Activated CD4-positive, alpha-beta T cell treated with anti-CD3 and anti-CD28 coated beads, Interleukin-2, amount 50 U/mL, for 48 hours (primary cell): ENCODE measurements at regions not wholly inside any gene's neighbourhood (a gene's known extent, or its start where the extent isn't known, plus 50 kb on each side); places are given as distances from the start of the nearest gene placed in this dataset.
"Not testable (repeated sequence)": the region's sequence is repeated elsewhere in the genome, so short reads cannot be mapped to it uniquely, and the experiment has no call there.

Source experiments
- DNase-seq, 2 experiments: peaks; one replicate each; pipeline ENCODE4 v3.0.0-alpha.2; 2020

DNA sequence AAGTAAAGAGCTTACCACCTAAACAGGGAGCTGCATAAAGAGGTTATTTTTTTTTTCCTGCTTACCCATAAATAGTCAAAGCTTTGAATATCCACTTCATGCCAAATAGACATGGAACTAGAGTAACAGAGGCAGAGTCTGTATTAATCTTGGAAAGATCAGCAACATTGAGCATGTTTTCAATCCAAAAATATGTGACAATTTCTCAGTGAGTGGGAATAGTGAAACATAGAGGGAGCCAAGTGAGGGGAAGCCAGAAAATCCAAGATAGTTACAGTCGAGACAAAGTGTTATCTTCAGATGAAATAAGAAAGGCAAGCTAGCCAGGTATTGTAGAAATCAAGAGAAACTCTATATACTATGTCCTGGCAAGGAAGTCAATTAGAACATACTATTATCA lies 122.3 kb upstream of the TACR3 start:
- DNase-seq, result no peak

DNA sequence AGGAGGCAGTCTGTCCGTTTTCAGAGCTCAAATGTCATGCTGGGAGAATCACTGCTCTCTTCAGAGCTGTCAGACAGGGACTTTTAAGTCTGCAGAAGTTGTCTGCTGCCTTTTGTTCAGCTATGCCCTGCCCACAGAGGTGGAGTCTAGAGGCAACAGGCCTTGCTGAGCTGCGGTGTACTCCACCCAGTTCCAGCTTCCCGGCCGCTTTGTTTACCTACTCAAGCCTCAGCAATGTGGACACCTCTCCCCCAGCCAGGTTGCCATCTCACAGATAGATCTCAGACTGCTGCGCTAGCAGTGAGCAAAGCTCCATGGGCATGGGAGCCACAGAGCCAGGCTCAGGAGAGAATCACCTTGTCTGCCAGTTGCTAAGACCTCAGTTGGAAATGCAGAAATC lies 90.5 kb upstream of the TACR3 start:
- DNase-seq, result not testable (repeated sequence)

DNA sequence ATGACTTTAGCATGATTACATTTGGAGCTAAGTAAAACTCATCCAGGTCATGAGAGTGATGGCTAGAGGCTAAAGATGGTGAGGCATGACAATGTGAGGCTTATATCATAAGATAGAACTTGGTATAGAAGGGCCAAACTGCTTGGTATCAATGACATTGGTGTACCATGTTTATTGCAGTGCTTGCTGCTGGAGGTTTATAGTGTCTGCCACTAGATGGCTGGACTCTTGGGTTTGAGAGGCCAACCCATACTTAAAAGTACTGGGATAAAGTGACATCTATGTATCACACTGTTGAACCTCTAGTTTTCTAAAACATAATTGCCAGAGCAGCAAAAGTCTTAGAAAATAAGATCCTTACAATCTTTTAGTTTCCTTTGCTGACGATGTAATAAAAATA lies 83.0 kb upstream of the TACR3 start:
- no peak for DNase-seq

DNA sequence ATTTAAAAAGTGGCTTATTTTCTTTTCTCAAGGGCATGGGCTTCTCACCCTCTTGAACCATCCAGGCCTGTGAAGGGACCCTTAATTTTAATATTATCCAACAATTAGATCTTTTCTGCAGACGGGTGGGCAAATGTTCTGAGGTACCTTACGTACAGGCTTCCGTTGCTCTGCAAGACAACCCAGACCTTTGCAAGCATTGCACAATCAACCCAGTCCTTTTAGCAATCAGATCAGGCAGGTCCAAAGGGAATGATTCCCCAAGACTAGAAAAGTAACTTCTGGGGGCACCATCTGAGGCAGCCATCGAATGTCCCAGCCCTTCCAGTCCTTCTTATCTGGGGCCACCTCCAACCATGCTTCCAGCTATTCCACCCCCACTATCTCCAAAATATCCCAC lies 67.3 kb upstream of the TACR3 start:
- no peak for DNase-seq

DNA sequence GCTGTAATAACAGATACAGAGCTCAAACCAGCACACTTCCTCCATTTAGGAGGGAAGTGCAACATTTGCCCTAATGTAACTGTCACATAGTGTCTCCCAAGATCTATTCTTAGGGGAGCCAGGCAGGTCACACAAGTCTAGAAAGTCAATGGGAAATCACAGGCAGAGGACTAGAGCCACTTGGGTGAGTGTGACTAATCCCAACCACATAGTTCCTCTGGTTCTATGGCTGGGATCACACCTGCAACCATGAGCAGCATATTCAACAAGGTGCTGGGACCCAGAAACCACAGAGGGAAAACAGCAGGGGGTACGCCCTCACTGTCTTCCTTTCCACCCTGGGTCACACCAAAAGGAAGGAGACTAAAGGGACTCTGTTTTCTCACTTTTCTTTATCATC lies 66.8 kb upstream of the TACR3 start:
- no peak for DNase-seq

DNA sequence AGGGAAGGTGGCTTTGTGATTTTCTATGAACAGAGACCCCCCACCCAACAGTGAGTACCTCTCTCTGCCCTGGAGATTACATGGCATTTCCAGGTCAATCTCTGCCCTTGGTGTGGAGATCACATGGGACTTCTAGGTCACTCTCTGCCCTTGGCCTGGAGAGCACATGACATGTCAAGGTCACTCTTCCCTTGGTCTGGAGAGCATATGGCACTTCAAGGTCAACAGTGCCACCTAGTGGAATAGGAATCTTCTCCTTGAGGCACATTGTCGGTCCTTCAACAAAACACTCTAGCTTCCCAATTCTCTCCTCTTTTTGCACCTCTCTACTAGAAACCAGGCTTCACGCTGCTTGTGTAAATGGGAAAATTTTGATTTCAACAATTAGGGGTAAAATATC lies 66.2 kb upstream of the TACR3 start:
- DNase-seq, result no peak

DNA sequence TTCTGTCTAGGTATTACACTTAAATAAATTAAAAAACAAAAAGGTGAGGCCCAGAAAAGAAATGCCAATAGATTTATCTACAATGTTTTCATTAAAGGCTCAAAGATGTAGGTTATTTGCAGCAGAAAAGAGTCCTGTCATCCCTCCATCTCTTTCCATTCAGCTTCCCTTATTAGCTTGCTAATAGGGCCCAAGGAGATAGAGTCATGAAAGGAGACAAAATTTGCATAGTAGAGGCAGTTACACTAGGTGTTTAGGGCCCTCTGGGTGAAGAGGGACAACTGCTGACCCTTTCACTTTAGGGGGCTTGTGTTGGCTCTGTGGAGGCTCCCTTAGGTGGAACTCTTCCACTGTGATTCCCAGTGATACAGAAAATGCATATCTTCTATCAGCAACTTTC lies 58.4 kb upstream of the TACR3 start:
- no peak for DNase-seq

DNA sequence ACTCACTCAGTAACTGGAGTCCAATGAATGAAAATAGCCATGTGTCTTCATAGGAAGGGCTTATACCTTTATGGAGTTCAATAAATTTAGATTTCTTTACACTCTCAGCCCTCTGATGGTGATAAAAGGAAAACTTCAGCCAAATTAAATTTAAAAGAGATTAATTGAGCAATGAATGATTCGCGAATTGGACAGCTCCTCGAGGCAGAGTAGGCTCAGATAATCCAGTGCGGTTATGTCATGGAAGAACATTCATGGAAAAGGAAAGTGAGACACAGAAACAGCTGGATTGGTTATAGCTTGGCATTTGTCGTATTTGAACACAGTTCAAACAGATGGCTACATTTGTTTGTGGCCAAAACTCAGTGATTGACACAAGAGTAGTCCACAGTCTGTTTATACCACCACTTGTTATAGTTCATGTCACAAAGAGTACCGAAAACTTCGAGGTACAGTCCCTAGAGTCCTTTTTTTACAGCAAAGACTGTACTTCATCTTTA lies 54.6 kb upstream of the TACR3 start:
- DNase-seq, result no peak

DNA sequence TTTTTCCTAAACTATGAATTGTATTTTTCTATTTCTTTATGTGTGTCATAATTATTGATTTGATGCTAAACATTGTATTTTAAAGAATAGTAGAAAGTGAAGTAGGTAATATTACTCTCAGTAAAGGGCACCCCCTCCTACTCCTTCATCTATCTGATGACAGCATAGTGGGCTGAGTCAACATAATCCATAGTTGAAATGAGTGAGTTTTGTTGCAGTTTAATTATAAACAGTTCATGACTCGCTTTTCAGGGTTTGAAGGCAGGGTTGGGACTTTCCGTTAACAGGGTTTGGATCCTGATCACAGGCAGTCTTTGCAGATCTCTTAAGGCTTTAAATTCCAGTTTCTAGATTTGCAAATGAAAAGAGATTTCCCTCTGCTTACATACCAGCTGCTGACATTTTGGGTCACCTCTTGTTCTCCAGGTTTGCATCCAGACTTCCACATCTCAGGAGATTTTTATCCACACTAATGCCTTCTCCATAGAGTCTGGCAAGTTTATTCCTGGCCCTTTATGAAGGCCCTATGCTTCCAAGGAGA lies 54.0 kb upstream of the TACR3 start:
- DNase-seq, result no peak
